SK-N-SH treated with all-trans-retinoic acid at 6 μM for 48 hours (cell line): ENCODE measurements at regions not wholly inside any gene's neighbourhood (a gene's known extent, or its start where the extent isn't known, plus 50 kb on each side); places are given as distances from the start of the nearest gene placed in this dataset.

Experiments used
- ATAC-seq: fragments of 200-7000 bp; cut with Tn5 transposase; 3 replicates; pipeline ENCODE4 v1.9.1; 2020; ENCODE audit warnings: mild to moderate bottlenecking, moderate library complexity
- ARNTL ChIP-seq: fragments of 450-650 bp; formaldehyde crosslinking; IDR thresholded peaks from 2 replicates; pipeline ENCODE4 v1.5.0; 2020; ENCODE audit warnings: low read depth, mild to moderate bottlenecking, moderate library complexity, borderline replicate concordance
- BACH2 ChIP-seq: fragments of 250-450 bp; sonication (Bioruptor Pico); IDR thresholded peaks from 2 replicates; pipeline ENCODE4 v1.9.0; 2021; ENCODE audit warnings: mild to moderate bottlenecking, borderline replicate concordance
- CSDC2 ChIP-seq: fragments of 250-450 bp; sonication (Bioruptor Pico); IDR thresholded peaks from 2 replicates; pipeline ENCODE4 v1.5.0; 2020; ENCODE audit warnings: mild to moderate bottlenecking, moderate library complexity
- ESRRG ChIP-seq: fragments of 250-450 bp; sonication (Bioruptor Pico); IDR thresholded peaks from 2 replicates; pipeline ENCODE4 v1.6.1; 2021; ENCODE audit warnings: mild to moderate bottlenecking
- GLIS3 ChIP-seq: fragments of 250-450 bp; sonication (Bioruptor Pico); IDR thresholded peaks from 2 replicates; pipeline ENCODE4 v1.5.0; 2020; ENCODE audit warnings: mild to moderate bottlenecking, moderate library complexity
- ISL1 ChIP-seq: fragments of 250-450 bp; sonication (Bioruptor Pico); IDR thresholded peaks from 2 replicates; pipeline ENCODE4 v2.1.2; 2022; ENCODE audit warnings: mild to moderate bottlenecking, moderate library complexity
- RARB ChIP-seq: fragments of 250-450 bp; sonication (Bioruptor Pico); IDR thresholded peaks from 2 replicates; pipeline ENCODE4 v1.8.0; 2021; ENCODE audit warnings: mild to moderate bottlenecking, moderate library complexity
- SNAI2 ChIP-seq: fragments of 250-450 bp; sonication (Bioruptor Pico); IDR thresholded peaks from 2 replicates; pipeline ENCODE4 v1.5.0; 2020; ENCODE audit warnings: mild to moderate bottlenecking, moderate library complexity
- TCF4 ChIP-seq: fragments of 250-450 bp; sonication (Bioruptor Pico); IDR thresholded peaks from 2 replicates; pipeline ENCODE4 v1.8.0; 2021; ENCODE audit warnings: mild to moderate bottlenecking, moderate library complexity, borderline replicate concordance
- TOX ChIP-seq: fragments of 250-450 bp; sonication (Bioruptor Pico); IDR thresholded peaks from 2 replicates; pipeline ENCODE4 v1.8.0; 2021; ENCODE audit warnings: mild to moderate bottlenecking, moderate library complexity, borderline replicate concordance
- ZC3H10 ChIP-seq: fragments of 250-450 bp; sonication (Bioruptor Pico); IDR thresholded peaks from 2 replicates; pipeline ENCODE4 v1.5.1; 2021; ENCODE audit warnings: mild to moderate bottlenecking, moderate library complexity
- ZFP3 ChIP-seq: fragments of 250-450 bp; sonication (Bioruptor Pico); IDR thresholded peaks from 2 replicates; pipeline ENCODE4 v1.5.0; 2020; ENCODE audit warnings: mild to moderate bottlenecking, moderate library complexity
- ZFP30 ChIP-seq: fragments of 450-650 bp; formaldehyde crosslinking; IDR thresholded peaks from 2 replicates; pipeline ENCODE4 v1.5.0; 2022; ENCODE audit warnings: mild to moderate bottlenecking, moderate library complexity
- ZNF70 ChIP-seq: fragments of 450-650 bp; formaldehyde crosslinking; IDR thresholded peaks from 2 replicates; pipeline ENCODE4 v1.5.0; 2020; ENCODE audit warnings: mild to moderate bottlenecking, moderate library complexity
- ZNF8 ChIP-seq: fragments of 450-650 bp; formaldehyde crosslinking; IDR thresholded peaks from 2 replicates; pipeline ENCODE4 v1.5.0; 2020; ENCODE audit warnings: mild to moderate bottlenecking, moderate library complexity
- TF ChIP-seq, protein P1 (sequence below): fragments of 250-450 bp; sonication (Bioruptor Pico); IDR thresholded peaks from 2 replicates; pipeline ENCODE4 v1.5.1; 2021; ENCODE audit warnings: mild to moderate bottlenecking, moderate library complexity
- TF ChIP-seq, protein P2 (sequence below): fragments of 250-450 bp; sonication (Bioruptor Pico); IDR thresholded peaks from 2 replicates; pipeline ENCODE4 v1.5.1; 2020; ENCODE audit warnings: low read depth, mild to moderate bottlenecking, moderate library complexity
- TF ChIP-seq, protein P3 (sequence below): fragments of 250-450 bp; sonication (Bioruptor Pico); IDR thresholded peaks from 2 replicates; pipeline ENCODE4 v1.8.0; 2020; ENCODE audit warnings: mild to moderate bottlenecking, moderate library complexity, borderline replicate concordance
- TF ChIP-seq, protein P4 (sequence below): fragments of 250-450 bp; sonication (Bioruptor Pico); IDR thresholded peaks from 2 replicates; pipeline ENCODE4 v1.5.0; 2020; ENCODE audit warnings: mild to moderate bottlenecking, moderate library complexity

DNA sequence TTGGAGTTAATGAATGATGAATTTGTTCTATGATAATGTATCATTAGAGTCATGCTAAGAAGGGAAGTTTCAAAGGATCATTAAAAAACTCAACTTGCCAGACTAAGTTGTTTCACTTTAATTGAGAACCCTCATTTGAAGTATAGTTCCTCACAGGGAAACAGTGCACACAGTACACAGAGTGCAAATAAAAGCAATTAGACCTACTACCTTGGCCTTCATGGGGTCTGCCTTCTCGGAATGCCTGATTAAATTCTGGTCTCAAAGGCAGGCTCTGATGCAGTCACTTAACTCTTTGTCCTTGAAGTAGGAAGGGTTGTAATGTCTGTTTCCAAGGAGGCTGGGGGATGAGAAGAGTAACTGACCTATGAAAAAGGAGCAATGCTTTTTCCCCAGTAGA is 457.3 kb downstream of the TBC1D32 start (continued):
- TF ChIP-seq, protein P1, sequence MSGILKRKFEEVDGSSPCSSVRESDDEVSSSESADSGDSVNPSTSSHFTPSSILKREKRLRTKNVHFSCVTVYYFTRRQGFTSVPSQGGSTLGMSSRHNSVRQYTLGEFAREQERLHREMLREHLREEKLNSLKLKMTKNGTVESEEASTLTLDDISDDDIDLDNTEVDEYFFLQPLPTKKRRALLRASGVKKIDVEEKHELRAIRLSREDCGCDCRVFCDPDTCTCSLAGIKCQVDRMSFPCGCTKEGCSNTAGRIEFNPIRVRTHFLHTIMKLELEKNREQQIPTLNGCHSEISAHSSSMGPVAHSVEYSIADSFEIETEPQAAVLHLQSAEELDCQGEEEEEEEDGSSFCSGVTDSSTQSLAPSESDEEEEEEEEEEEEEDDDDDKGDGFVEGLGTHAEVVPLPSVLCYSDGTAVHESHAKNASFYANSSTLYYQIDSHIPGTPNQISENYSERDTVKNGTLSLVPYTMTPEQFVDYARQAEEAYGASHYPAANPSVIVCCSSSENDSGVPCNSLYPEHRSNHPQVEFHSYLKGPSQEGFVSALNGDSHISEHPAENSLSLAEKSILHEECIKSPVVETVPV (CRISPR knock-in tag), result no peak
- TF ChIP-seq ZFP30 (no peak), ESRRG (CRISPR knock-in tag) (no peak)

DNA sequence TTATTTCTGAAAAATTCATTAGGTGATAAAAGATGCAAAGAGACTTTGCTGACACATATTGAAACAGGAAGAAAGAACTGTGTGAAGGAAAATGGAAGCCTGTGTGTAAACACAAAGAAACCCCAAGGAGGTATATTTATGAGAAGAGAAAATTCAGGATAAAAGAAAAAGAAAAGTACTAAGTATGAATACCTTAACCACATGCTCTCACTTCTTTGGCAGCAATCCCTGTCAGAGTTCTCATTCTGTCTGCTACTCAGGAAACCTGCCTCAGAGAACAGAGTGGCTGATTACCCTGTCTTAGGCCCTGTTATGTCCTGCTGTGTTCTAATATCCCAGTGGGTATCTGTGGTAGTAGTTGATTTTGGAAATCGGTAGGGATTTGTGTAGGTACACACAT is 457.9 kb downstream of the TBC1D32 start:
- TF ChIP-seq, protein P1 (CRISPR knock-in tag), result no peak
- no peak for TF ChIP-seq ESRRG (CRISPR knock-in tag)
- no peak for TF ChIP-seq ARNTL (CRISPR knock-in tag)
- TF ChIP-seq, protein P2, sequence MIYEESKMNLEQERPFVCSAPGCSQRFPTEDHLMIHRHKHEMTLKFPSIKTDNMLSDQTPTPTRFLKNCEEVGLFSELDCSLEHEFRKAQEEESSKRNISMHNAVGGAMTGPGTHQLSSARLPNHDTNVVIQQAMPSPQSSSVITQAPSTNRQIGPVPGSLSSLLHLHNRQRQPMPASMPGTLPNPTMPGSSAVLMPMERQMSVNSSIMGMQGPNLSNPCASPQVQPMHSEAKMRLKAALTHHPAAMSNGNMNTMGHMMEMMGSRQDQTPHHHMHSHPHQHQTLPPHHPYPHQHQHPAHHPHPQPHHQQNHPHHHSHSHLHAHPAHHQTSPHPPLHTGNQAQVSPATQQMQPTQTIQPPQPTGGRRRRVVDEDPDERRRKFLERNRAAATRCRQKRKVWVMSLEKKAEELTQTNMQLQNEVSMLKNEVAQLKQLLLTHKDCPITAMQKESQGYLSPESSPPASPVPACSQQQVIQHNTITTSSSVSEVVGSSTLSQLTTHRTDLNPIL (CRISPR knock-in tag), result no peak
- ATAC-seq, result no peak

DNA sequence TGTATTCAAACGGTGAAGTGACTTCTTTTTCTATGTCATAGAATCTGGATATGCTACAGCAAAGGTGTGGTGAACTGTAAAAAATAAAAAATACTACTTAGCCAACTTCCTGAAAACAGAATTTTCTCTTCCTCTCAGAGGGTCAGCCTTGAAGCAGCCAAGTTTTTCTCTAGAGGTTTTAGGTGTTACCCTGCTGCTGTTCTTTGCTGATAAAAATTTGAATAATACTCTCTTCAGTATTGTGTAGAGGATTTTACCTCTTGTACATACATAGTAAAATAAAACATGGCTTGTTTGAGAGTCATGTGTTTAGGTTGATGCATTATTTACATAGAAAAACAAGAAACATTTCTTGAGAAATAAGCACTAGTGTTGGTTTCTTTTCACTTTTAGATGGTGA is 458.4 kb downstream of the TBC1D32 start:
- ATAC-seq, result no peak
- TF ChIP-seq GLIS3, result no peak
- TF ChIP-seq, all 23 proteins: peak for 0

DNA sequence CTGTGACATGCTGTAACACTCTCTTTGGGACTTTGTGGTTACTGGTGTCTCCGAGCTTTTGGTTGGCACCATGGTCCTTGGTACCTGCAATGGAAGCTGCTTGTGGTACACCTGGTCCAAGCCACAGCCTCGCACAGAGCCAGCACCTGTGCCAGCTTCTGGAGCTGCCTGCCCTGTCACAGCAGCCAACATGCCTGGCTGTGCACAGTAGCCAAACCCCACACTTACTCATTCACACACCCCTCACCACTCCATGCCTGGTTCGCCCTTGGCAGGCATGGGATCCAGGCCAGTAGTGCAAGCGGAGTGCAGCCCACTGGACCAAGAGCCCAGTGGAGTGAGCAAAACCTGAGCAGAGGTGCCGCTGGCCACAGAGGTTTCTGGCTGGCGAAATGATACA is 459.9 kb downstream of the TBC1D32 start:
- no peak for ATAC-seq
- TF ChIP-seq ESRRG (CRISPR knock-in tag), result no peak
- TF ChIP-seq, protein P3, sequence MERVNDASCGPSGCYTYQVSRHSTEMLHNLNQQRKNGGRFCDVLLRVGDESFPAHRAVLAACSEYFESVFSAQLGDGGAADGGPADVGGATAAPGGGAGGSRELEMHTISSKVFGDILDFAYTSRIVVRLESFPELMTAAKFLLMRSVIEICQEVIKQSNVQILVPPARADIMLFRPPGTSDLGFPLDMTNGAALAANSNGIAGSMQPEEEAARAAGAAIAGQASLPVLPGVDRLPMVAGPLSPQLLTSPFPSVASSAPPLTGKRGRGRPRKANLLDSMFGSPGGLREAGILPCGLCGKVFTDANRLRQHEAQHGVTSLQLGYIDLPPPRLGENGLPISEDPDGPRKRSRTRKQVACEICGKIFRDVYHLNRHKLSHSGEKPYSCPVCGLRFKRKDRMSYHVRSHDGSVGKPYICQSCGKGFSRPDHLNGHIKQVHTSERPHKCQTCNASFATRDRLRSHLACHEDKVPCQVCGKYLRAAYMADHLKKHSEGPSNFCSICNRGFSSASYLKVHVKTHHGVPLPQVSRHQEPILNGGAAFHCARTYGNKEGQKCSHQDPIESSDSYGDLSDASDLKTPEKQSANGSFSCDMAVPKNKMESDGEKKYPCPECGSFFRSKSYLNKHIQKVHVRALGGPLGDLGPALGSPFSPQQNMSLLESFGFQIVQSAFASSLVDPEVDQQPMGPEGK (CRISPR knock-in tag), result no peak
- TF ChIP-seq ISL1 (CRISPR knock-in tag), result no peak

DNA sequence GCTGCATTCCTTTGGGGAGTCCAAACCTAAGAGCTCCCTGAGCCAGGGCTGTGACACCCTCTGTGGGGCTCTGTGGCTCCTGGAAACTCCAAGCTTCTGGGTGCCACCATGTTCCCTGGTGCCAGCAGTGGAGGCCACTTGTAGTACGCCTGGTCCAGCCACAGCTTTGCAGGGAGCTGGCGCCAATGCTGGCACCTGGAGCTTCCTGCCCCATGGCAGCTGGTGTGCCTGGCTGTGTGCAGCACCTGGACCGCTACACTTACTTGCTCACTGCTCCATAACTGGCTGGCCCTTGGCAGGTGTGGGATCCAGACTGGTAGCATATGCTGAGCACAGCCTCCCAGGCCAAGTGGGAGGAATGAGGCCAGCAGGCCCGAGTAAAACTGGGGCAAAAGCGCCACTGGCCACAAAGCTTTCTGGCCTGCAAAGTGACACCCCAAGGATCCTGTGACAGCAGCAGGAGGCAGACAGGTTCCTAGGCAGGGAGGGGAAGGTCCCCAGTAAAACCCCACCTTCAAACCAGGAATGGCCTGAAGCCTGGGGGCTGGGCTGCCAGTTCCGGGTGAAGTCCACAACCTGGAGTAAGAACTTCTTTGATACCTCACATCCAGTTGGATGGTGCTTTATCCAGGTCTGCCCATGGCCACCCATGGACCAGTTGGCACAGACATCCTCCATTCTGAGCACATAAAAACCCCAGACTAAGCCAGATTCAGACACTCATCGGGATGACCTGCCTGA is 461.0 kb downstream of the TBC1D32 start:
- ATAC-seq, result no peak
- TF ChIP-seq ZFP3 (CRISPR knock-in tag) (no peak), RARB (no peak), ZC3H10 (no peak), ISL1 (CRISPR knock-in tag) (no peak), TCF4 (CRISPR knock-in tag) (no peak), TOX (no peak), ARNTL (CRISPR knock-in tag) (no peak), ZNF70 (CRISPR knock-in tag) (no peak), ZNF8 (no peak), BACH2 (no peak), SNAI2 (CRISPR knock-in tag) (no peak), ZFP30 (no peak), CSDC2 (no peak)
- TF ChIP-seq, protein P4, sequence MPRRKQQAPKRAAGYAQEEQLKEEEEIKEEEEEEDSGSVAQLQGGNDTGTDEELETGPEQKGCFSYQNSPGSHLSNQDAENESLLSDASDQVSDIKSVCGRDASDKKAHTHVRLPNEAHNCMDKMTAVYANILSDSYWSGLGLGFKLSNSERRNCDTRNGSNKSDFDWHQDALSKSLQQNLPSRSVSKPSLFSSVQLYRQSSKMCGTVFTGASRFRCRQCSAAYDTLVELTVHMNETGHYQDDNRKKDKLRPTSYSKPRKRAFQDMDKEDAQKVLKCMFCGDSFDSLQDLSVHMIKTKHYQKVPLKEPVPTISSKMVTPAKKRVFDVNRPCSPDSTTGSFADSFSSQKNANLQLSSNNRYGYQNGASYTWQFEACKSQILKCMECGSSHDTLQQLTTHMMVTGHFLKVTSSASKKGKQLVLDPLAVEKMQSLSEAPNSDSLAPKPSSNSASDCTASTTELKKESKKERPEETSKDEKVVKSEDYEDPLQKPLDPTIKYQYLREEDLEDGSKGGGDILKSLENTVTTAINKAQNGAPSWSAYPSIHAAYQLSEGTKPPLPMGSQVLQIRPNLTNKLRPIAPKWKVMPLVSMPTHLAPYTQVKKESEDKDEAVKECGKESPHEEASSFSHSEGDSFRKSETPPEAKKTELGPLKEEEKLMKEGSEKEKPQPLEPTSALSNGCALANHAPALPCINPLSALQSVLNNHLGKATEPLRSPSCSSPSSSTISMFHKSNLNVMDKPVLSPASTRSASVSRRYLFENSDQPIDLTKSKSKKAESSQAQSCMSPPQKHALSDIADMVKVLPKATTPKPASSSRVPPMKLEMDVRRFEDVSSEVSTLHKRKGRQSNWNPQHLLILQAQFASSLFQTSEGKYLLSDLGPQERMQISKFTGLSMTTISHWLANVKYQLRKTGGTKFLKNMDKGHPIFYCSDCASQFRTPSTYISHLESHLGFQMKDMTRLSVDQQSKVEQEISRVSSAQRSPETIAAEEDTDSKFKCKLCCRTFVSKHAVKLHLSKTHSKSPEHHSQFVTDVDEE (CRISPR knock-in tag), result no peak
- TF ChIP-seq, protein P2 (CRISPR knock-in tag), result no peak
- TF ChIP-seq, protein P1 (CRISPR knock-in tag), result no peak
- TF ChIP-seq, all 23 proteins: peak for 0
